Right atrium auricular region (tissue), 2 donors: ENCODE measurements at regions not wholly inside any gene's neighbourhood (a gene's known extent, or its start where the extent isn't known, plus 50 kb on each side); places are given as distances from the start of the nearest gene placed in this dataset.
"Not testable (repeated sequence)": the region's sequence is repeated elsewhere in the genome, so short reads cannot be mapped to it uniquely, and the experiment has no call there.

Experiments
- DNase-seq: peaks from one replicate; pipeline ENCODE4 v3.0.0-alpha.2; 2019; ENCODE audit warnings: low spot score
- H3K27ac ChIP-seq, 2 donors: fragments of 200-600 bp; sonication (generic); 1 replicate in 1 of 2; 2 replicates in 1 of 2; pipeline ENCODE4 v1.5.1; 2016 to 2019
- H3K27me3 ChIP-seq, 2 donors: fragments of 200-600 bp; sonication (generic); one replicate each; pipeline versions ENCODE4 v1.5.1 to v1.6.0; 2017 to 2019
- H3K36me3 ChIP-seq: fragments of 200-600 bp; sonication (generic); one replicate; pipeline ENCODE4 v1.5.1; 2016
- H3K4me1 ChIP-seq, 2 donors: fragments of 200-600 bp; sonication (generic); one replicate each; pipeline versions ENCODE4 v1.5.1 to v1.6.0; 2017 to 2019
- H3K4me3 ChIP-seq, 2 donors: fragments of 200-600 bp; sonication (generic); 1 replicate in 1 of 2; 2 replicates in 1 of 2; pipeline ENCODE4 v1.5.1; 2017 to 2019; ENCODE audit warnings: mild to moderate bottlenecking in 1 of 2, moderate library complexity in 1 of 2
- H3K9me3 ChIP-seq, 2 donors: fragments of 200-600 bp; sonication (generic); one replicate each; pipeline ENCODE4 v1.5.1; 2019
- CTCF ChIP-seq, 2 donors: fragments of 200-600 bp; sonication (generic); IDR thresholded peaks; one replicate each; pipeline ENCODE4 v1.5.1; 2019; ENCODE audit warnings: antibody characterized with exemption in 2 of 2

- Histone ChIP-seq H3K9me3 (no peaks in the 10 kb centered on the region), H3K27ac (no peak overlapping the region), H3K36me3 (no peaks in the 10 kb centered on the region), H3K4me3 (no peak overlapping the region), H3K4me1 (no peaks in the 10 kb centered on the region), H3K27me3 (no peaks in the 10 kb centered on the region)
- DNase-seq, result no peak
- no peak for TF ChIP-seq CTCF (IDR thresholded peaks at IDR 0.05)
Measured at GRCh38 chr6:168849459-168849858, 404.2 kb downstream of the THBS2 start.

DNA sequence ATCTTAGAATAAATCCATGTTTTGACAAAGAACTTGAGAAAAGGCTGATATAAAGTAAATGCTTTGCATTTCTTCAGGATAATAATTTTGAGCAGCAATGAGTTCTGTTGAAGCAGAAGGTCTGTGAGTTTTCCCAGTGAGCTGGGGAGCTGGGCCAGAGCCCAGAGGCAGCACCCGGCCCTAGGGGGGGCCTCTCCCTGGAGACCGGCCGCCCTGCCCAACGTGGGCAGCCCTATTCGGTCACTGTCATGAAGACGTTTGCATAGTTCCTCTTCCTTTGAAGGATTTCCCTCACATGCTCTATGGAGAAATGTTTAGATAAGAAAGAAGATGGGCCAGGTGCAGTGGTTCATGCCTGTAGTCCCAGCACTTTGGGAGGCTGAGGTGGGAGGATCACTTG lies 404.8 kb downstream of the THBS2 start:
- no peaks in the 10 kb centered on the region for H3K9me3 ChIP-seq
- no peak for DNase-seq
- no peaks in the 10 kb centered on the region for H3K36me3 ChIP-seq
- H3K27me3 ChIP-seq, result no peaks in the 10 kb centered on the region
- no peak overlapping the region for H3K27ac ChIP-seq
- H3K4me1 ChIP-seq, result no peaks in the 10 kb centered on the region
- H3K4me3 ChIP-seq, result no peak overlapping the region
- TF ChIP-seq CTCF (IDR thresholded peaks at IDR 0.05), result no peak

DNA sequence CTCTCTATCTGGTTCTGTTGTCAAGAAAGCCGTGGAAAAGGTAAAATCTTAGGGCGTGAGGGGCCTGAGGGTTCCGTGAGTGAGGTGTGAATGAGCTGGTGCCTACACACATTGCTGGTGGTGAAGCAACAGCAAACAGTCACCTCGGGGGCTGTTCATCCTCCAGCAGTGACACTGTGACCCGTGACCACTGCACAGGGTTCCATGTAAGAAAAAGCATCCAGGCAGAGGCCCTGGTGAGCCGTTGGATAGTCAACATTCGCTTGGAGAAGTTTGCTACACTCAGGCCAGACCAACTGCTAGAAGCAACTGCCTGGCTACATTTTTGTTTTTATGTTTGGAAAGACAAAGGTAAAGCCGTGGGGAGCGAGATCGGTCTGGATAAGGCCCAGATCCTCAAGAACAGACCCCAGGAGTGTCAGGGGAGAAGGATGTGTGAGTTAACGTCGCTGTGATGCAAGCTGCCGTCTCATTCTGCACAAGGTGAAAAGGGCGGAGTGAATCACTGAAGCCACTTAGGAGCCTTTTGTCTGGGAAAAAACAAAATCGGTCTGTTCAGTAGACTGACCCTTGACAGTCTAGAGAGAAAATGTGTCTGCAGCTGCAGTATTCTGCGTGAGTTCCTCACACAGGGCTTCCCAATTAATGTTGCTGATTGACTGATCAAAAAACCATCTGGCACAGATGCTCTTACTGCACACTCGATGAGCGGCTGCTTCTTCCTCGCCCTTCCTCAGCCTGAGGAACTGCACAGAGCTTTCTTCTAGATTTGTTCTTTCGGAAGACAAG lies 404.0 kb downstream of the SMOC2 start:
- no peak for TF ChIP-seq CTCF (IDR thresholded peaks at IDR 0.05)
- DNase-seq, result no peak
- Histone ChIP-seq H3K27me3 (no peaks in the 10 kb centered on the region), H3K4me1 (no peaks in the 10 kb centered on the region), H3K9me3 (no peaks in the 10 kb centered on the region), H3K36me3 (no peaks in the 10 kb centered on the region), H3K27ac (no peak overlapping the region), H3K4me3 (no peak overlapping the region)

DNA sequence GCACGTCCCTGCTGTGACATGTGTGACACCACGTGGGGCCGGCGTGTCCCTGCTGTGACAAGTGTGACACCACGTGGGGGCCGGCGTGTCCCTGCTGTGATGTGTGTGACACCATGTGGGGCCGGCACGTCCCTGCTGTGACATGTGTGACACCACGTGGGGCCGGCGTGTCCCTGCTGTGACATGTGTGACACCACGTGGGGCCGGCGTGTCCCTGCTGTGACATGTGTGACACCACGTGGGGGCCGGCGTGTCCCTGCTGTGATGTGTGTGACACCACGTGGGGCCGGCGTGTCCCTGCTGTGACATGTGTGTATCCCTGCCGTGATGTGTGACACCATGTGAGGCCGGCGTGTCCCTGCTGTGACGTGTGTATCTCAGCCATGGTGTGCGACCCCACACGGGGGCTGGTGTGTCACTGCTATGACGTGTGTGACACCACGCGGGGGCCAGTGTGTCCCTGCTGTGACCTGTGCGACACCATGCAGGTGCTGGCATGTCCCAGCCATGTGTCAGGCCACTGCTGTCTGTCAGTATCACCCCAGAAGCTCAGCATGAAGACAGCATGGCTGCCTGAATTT lies 401.7 kb downstream of the SMOC2 start:
- H3K27me3 ChIP-seq, result not testable (repeated sequence)

DNA sequence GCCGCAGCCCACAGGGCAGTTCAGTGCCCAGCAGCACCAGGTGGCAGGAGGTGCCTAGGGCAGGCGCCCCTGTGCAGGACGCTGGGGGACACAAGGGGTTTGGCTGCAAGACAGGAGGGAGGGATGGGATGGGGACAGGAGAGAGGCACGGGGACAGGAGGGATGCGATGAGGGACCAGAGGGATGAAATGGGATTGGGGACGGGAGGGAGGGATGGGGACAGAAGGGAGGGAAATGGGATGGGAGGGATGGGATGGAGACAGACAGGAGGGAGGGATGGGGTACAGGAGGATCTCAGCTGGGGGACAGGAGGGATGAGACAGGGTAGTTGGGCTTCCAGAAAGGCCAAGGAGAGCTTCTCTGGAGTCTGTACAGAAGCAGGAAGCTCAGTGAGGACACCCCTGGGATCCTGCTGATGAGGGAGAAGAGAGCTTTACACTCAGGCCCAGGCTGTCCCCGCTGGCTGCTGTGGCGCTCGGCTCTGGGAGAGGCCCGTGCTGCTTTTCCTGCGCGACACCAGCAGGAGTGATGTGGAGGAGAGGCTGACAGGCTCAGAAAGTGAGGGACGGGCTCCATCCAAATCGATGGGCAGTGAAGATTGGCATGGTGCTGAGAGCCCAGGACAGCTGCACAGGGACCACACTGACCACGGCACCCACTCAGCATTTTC lies 400.8 kb downstream of the SMOC2 start:
- H3K36me3 ChIP-seq, result no peaks in the 10 kb centered on the region
- no peaks in the 10 kb centered on the region for H3K27me3 ChIP-seq
- H3K4me3 ChIP-seq, result no peak overlapping the region
- H3K27ac ChIP-seq, result no peak overlapping the region
- H3K4me1 ChIP-seq, result no peaks in the 10 kb centered on the region
- H3K9me3 ChIP-seq, result no peaks in the 10 kb centered on the region
- no peak for TF ChIP-seq CTCF (IDR thresholded peaks at IDR 0.05)
- no peak for DNase-seq

More for the DNA sequence above, 401.7 kb downstream of the SMOC2 start:
- H3K36me3 ChIP-seq, DNase-seq, H3K4me3 ChIP-seq, H3K4me1 ChIP-seq, H3K27ac ChIP-seq, H3K9me3 ChIP-seq: not testable (repeated sequence)

GRCh38 chr6:168840932-168841331 lies 399.9 kb downstream of the SMOC2 start:
- H3K27me3 ChIP-seq, H3K27ac ChIP-seq, H3K9me3 ChIP-seq, H3K36me3 ChIP-seq, H3K4me1 ChIP-seq, H3K4me3 ChIP-seq, DNase-seq: not testable (repeated sequence)

DNA sequence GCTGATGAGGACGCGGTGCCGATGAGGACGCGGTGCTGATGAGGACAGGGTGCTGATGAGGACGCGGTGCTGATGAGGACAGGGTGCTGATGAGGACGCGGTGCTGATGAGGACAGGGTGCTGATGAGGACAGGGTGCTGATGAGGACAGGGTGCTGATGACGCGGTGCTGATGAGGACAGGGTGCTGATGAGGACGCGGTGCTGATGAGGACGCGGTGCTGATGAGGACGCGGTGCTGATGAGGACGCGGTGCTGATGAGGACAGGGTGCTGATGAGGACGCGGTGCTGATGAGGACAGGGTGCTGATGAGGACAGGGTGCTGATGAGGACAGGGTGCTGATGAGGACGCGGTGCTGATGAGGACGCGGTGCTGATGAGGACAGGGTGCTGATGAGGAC lies 399.3 kb downstream of the SMOC2 start:
- DNase-seq, H3K36me3 ChIP-seq, H3K27ac ChIP-seq, H3K4me3 ChIP-seq, H3K27me3 ChIP-seq, H3K9me3 ChIP-seq, H3K4me1 ChIP-seq: not testable (repeated sequence)
